GM12878 (cell line): ENCODE measurements at regions not wholly inside any gene's neighbourhood (a gene's known extent, or its start where the extent isn't known, plus 50 kb on each side); places are given as distances from the start of the nearest gene placed in this dataset.

ENCODE experiments used
- ATAC-seq: fragments of 200-7000 bp; cut with Tn5 transposase; 3 replicates; pipeline ENCODE4 v1.9.1; 2020; ENCODE audit warnings: mild to moderate bottlenecking, moderate library complexity
- BruUV-seq: library from RNA; stranded (reverse); fragments of 400-500 nt; replicated peaks from 2 replicates; lab custom pipeline; 2021; lab: Mats Ljungman, UMichigan
- CTCF ChIA-PET: fragments of 300-600 bp; sonication (Branson Sonifier 250); formaldehyde crosslinking; extraction: SDS; loops from one replicate; lab custom pipeline; 2021; ENCODE audit warnings: inconsistent platforms; lab: Yijun Ruan, JAX
- POLR2A ChIA-PET: fragments of 350-600 bp; formaldehyde crosslinking; extraction: SDS; loops from one replicate; lab custom pipeline; 2021; ENCODE audit warnings: inconsistent platforms; lab: Charles Lee
- RAD21 ChIA-PET: fragments of 300-600 bp; sonication (Branson Sonifier 250); formaldehyde crosslinking; loops from one replicate; lab custom pipeline; 2023; ENCODE audit warnings: antibody characterized with exemption; ENCODE audit not compliant: unreplicated experiment; lab: Charles Lee
- SMC1A ChIA-PET: fragments of 300-600 bp; sonication (Branson Sonifier 250); formaldehyde crosslinking; loops from one replicate; lab custom pipeline; 2023; ENCODE audit not compliant: unreplicated experiment, uncharacterized antibody; lab: Charles Lee
- DNase-seq: peaks from one replicate; pipeline ENCODE4 v3.0.0-alpha.2; 2011; ENCODE audit warnings: low read depth, low spot score
- FAIRE-seq: peaks from 3 replicates; lab custom pipeline; 2011; peaks lifted over from hg19 to GRCh38; lab: Jason Lieb, UNC
- H2AFZ ChIP-seq: 2 replicates; pipeline ENCODE4 v1.6.0; 2011; ENCODE audit warnings: low read depth, low read length, control low read depth; ENCODE audit not compliant: control insufficient read depth
- H3K27ac ChIP-seq: 2 replicates; pipeline ENCODE4 v1.5.1; 2011; ENCODE audit warnings: control low read depth; ENCODE audit not compliant: control insufficient read depth, insufficient read depth
- H3K27me3 ChIP-seq, 2 experiments: replicated peaks in 1 of 2; 2 replicates each; pipeline versions ENCODE4 v1.6.0 to v1.6.1; 2011; ENCODE audit warnings: low read length in 1 of 2; ENCODE audit not compliant: control insufficient read depth in 2 of 2, insufficient read depth in 2 of 2
- H3K36me3 ChIP-seq, 2 experiments: 2 replicates each; pipeline ENCODE4 v1.5.1; 2011; ENCODE audit warnings: low read length in 1 of 2; ENCODE audit not compliant: control insufficient read depth in 2 of 2, insufficient read depth in 2 of 2
- H3K4me1 ChIP-seq: 2 replicates; pipeline ENCODE4 v1.6.1; 2011; ENCODE audit warnings: mild to moderate bottlenecking, low read length, moderate library complexity, mixed read lengths; ENCODE audit not compliant: control insufficient read depth, insufficient read depth
- H3K4me2 ChIP-seq: 2 replicates; pipeline ENCODE4 v1.6.0; 2011; ENCODE audit warnings: control low read depth; ENCODE audit not compliant: control insufficient read depth, insufficient read depth
- H3K4me3 ChIP-seq: fragments of 200-600 bp; sonication (generic); 2 replicates; pipeline ENCODE4 v1.5.1; 2016
- H3K79me2 ChIP-seq: 2 replicates; pipeline ENCODE4 v1.6.0; 2011; ENCODE audit warnings: low read length; ENCODE audit not compliant: control insufficient read depth, insufficient read depth
- H3K9ac ChIP-seq: 2 replicates; pipeline ENCODE4 v1.8.0; 2011; ENCODE audit warnings: low read length, control low read depth, mixed read lengths; ENCODE audit not compliant: control insufficient read depth, insufficient read depth
- H3K9me3 ChIP-seq: replicated peaks from 3 replicates; pipeline ENCODE4 v1.5.1; 2011; ENCODE audit warnings: mild to moderate bottlenecking, low read length; ENCODE audit not compliant: control insufficient read depth, insufficient read depth
- H4K20me1 ChIP-seq: 2 replicates; pipeline ENCODE4 v1.6.0; 2011; ENCODE audit not compliant: control insufficient read depth, insufficient read depth
- ATF3 ChIP-seq: IDR thresholded peaks from 2 replicates; pipeline ENCODE4 v1.6.1; 2011; ENCODE audit warnings: low read depth, mild to moderate bottlenecking, low read length, moderate library complexity, borderline replicate concordance; ENCODE audit errors: extremely low read depth
- BCL3 ChIP-seq: IDR thresholded peaks from 2 replicates; pipeline ENCODE4 v1.6.1; 2011; ENCODE audit warnings: borderline replicate concordance, low read depth, mild to moderate bottlenecking, moderate library complexity, low read length; ENCODE audit not compliant: insufficient read depth, poor library complexity, severe bottlenecking
- CTCF ChIP-seq, 3 experiments: IDR thresholded peaks in 2 of 3; conservative IDR thresholded peaks in 1 of 3; 2 replicates each; pipeline ENCODE4 v1.5.1; 2011; ENCODE audit warnings: low read depth in 3 of 3, low read length in 3 of 3, mild to moderate bottlenecking in 3 of 3, control low read depth in 2 of 3, moderate library complexity in 2 of 3, inconsistent platforms in 1 of 3, mixed read lengths in 1 of 3; ENCODE audit not compliant: control insufficient read depth in 2 of 3, insufficient read depth in 1 of 3; ENCODE audit errors: extremely low read depth in 1 of 3
- ESRRA ChIP-seq: IDR thresholded peaks from 2 replicates; pipeline ENCODE4 v1.6.1; 2012; ENCODE audit warnings: mild to moderate bottlenecking, low read length, improper control_type of control experiment
- FOXM1 ChIP-seq: IDR thresholded peaks from 2 replicates; pipeline ENCODE4 v1.6.1; 2012; ENCODE audit warnings: low read depth, mild to moderate bottlenecking, inconsistent platforms, low read length, moderate library complexity
- GABPA ChIP-seq: IDR thresholded peaks from 2 replicates; pipeline ENCODE4 v1.6.1; 2014; ENCODE audit warnings: antibody characterized with exemption, low read depth, mild to moderate bottlenecking, inconsistent platforms
- RAD21 ChIP-seq: IDR thresholded peaks from 2 replicates; pipeline ENCODE4 v1.6.1; 2011; ENCODE audit warnings: mild to moderate bottlenecking, low read depth, low read length, moderate library complexity; ENCODE audit not compliant: insufficient read depth
- RBBP5 ChIP-seq: fragments of 200-600 bp; sonication (generic); conservative IDR thresholded peaks from 2 replicates; pipeline ENCODE4 v1.6.1; 2016
- RFX5 ChIP-seq: IDR thresholded peaks from 2 replicates; pipeline ENCODE4 v1.6.1; 2011; ENCODE audit warnings: low read depth, low read length, improper control_type of control experiment
- SMC3 ChIP-seq: IDR thresholded peaks from 2 replicates; pipeline ENCODE4 v1.6.1; 2011; ENCODE audit warnings: low read length, improper control_type of control experiment, borderline replicate concordance
- TAF1 ChIP-seq: IDR thresholded peaks from 2 replicates; pipeline ENCODE4 v1.6.1; 2011; ENCODE audit warnings: mild to moderate bottlenecking, low read depth, low read length, borderline replicate concordance
- USF1 ChIP-seq: IDR thresholded peaks from 2 replicates; pipeline ENCODE4 v1.6.1; 2011; ENCODE audit warnings: borderline replicate concordance, low read depth, mild to moderate bottlenecking, moderate library complexity, mixed read lengths, low read length; ENCODE audit not compliant: insufficient read depth; ENCODE audit errors: extremely low read length
- YY1 ChIP-seq: IDR thresholded peaks from 2 replicates; pipeline ENCODE4 v1.6.1; 2011; ENCODE audit warnings: low read depth, mild to moderate bottlenecking, low read length
- ZNF622 ChIP-seq: fragments of 450-650 bp; IDR thresholded peaks from 2 replicates; pipeline ENCODE4 v1.6.1; 2017; ENCODE audit warnings: mild to moderate bottlenecking, inconsistent platforms
- WGBS: methylation state at CpG from one replicate; pipeline ENCODE4 v1.1.6; 2016; ENCODE audit warnings: low lambda C conversion rate; ENCODE audit not compliant: insufficient replicate concordance, insufficient coverage; ENCODE audit errors: missing lambda C conversion rate; 5-methylcytosine and 5-hydroxymethylcytosine counted together
- in situ Hi-C: fragments of 300-500 bp; cut with MboI; formaldehyde crosslinking; loops from 9 replicates; pipeline ENCODE4 v1.14.3; 2018; ENCODE audit warnings: mixed read lengths
- intact Hi-C: fragments of 100-400 bp; cut with micrococcal nuclease; formaldehyde crosslinking; loops from one replicate; pipeline ENCODE4 v1.14.2; 2022; ENCODE audit not compliant: unreplicated experiment

- ChIA-PET SMC1A (interaction anchor here (0.7 kb wide), 2 partner anchors 550 to 1089 kb away, joined by 3 read pairs; no protein-coding TSS in a partner anchor), RAD21 (interaction anchor here (0.5 to 1.3 kb wide), 3 partner anchors 13 to 551 kb away, joined by 3 to 9 read pairs (median 5); no protein-coding TSS in a partner anchor), POLR2A (no interaction called here), CTCF (interaction anchor here (0.6 to 1.7 kb wide), 8 partner anchors 8 to 551 kb away, joined by 3 to 11 read pairs (median 4); no protein-coding TSS in a partner anchor)
- no peaks in the 10 kb centered on the region for H3K4me1 ChIP-seq
- H3K27ac ChIP-seq = no peak overlapping the region
- no peak for FAIRE-seq
- ATAC-seq = peak; percentile 69
- 36% methylated on average over 9 of the region's 9 CpGs for WGBS
- no peak overlapping the region for H3K4me3 ChIP-seq
- no peak overlapping the region for H3K4me2 ChIP-seq
- in situ Hi-C loops = no loop called here
- no peaks in the 10 kb centered on the region for H3K36me3 ChIP-seq
- no peak for DNase-seq
- H3K79me2 ChIP-seq = no peaks in the 10 kb centered on the region
- intact Hi-C loops = loop anchor here (1.0 kb wide), 1 partner anchor 551 kb away; no protein-coding TSS in a partner anchor
- H2AFZ ChIP-seq = no peak overlapping the region
- no peaks in the 10 kb centered on the region; the same call in 2 of the 3 replicates for H3K9me3 ChIP-seq
- H3K27me3 ChIP-seq = no peaks in the 10 kb centered on the region
- no peaks in the 10 kb centered on the region for H4K20me1 ChIP-seq
- H3K9ac ChIP-seq = no peak overlapping the region
- no TSS peak for BruUV-seq
- TF ChIP-seq RBBP5 = no peak
- peak; percentile 44; the same call in 1 of the 2 replicates for TF ChIP-seq SMC3
- TF ChIP-seq TAF1 = no peak
- TF ChIP-seq ZNF622 = no peak
- no peak for TF ChIP-seq RFX5
- TF ChIP-seq FOXM1 = 0 out of 2 replicates have a peak, but pooled peaks have one; percentile 20
- no peak for TF ChIP-seq BCL3
- peak; percentile 79 for TF ChIP-seq RAD21
- TF ChIP-seq CTCF (IDR thresholded peaks at IDR 0.05 in 2 of 3, conservative IDR thresholded peaks at IDR 0.05 in 1 of 3; ENCODE audit: control insufficient read depth in 2 of 3, extremely low read depth in 1 of 3, insufficient read depth in 1 of 3, low read depth in 3 of 3, low read length in 3 of 3) = peak; percentile 58 to 72 (median 70); a peak in 5 of 6 replicates
- no peak for TF ChIP-seq GABPA
- no peak for TF ChIP-seq ESRRA
- no peak for TF ChIP-seq USF1
- TF ChIP-seq ATF3 = no peak
- TF ChIP-seq YY1 = peak; percentile 57; the same call in 1 of the 2 replicates
Observed at GRCh38 chr5:4868140-4868735, 271.9 kb upstream of the ADAMTS16 start.
